ENCODE measurements at regions not wholly inside any gene's neighbourhood (a gene's known extent, or its start where the extent isn't known, plus 50 kb on each side); places are given as distances from the start of the nearest gene placed in this dataset.
A peak's percentile ranks its signal among the peaks of the same experiment; 100 is the strongest.

- DNase-seq (ENCODE audit: low spot score) (no peak), ATAC-seq (no peak)
- intact Hi-C loops (cut with DNase I) = loop anchor here (5.0 kb wide), 1 partner anchor 1407 kb away; no protein-coding TSS in a partner anchor
These were observed 448.1 kb upstream of the RASGEF1B start for GRCh38 chr4:81919810-81920209.

GRCh38 chr4:81919223-81919622, 447.5 kb upstream of the RASGEF1B start:
- ATAC-seq (peak; percentile 34), DNase-seq (ENCODE audit: low spot score) (no peak)
- intact Hi-C loops (cut with DNase I) = loop anchor here (5.0 kb wide), 1 partner anchor 1408 kb away; no protein-coding TSS in a partner anchor

- intact Hi-C loops (cut with DNase I) = loop anchor here (5.0 kb wide), 1 partner anchor 1412 kb away; no protein-coding TSS in a partner anchor
- DNase-seq (ENCODE audit: low spot score) (no peak), ATAC-seq (no peak)
These were observed 443.7 kb upstream of the RASGEF1B start for GRCh38 chr4:81915430-81915829.

GRCh38 chr4:81914623-81915022, 442.9 kb upstream of the RASGEF1B start:
- DNase-seq (ENCODE audit: low spot score) (no peak), ATAC-seq (no peak)
- intact Hi-C loops (cut with DNase I) = loop anchor here (5.0 kb wide), 1 partner anchor 1413 kb away; no protein-coding TSS in a partner anchor

DNA sequence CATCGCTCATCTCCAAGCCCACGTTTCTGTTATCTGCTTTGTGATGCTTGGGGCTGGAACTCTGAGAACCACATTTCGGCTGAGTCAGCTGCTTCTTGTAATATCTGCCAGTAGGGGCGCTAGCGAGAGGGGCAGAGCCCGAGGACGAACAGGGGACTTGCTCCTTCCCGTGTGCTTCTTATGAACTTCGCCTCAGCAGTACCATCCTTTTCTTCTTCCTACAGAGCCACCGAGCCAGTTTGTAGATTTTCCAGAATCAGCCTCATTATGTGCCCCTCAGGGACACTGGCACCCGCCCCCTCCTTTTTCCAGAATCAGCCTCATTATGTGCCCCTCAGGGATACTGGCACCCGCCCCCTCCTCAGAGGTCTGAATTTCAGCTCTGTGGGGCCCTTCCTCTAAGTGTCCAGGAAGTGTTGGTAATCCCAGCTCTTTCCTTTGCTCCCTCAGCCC, 441.7 kb upstream of the RASGEF1B start:
- intact Hi-C loops (cut with DNase I) = no loop called here
- ATAC-seq (no peak), DNase-seq (ENCODE audit: low spot score) (no peak)

- intact Hi-C loops (cut with DNase I) = no loop called here
- no peak for ATAC-seq
- no peak for DNase-seq (ENCODE audit: low spot score)
These were observed 440.8 kb upstream of the RASGEF1B start for GRCh38 chr4:81912376-81913030.

DNA sequence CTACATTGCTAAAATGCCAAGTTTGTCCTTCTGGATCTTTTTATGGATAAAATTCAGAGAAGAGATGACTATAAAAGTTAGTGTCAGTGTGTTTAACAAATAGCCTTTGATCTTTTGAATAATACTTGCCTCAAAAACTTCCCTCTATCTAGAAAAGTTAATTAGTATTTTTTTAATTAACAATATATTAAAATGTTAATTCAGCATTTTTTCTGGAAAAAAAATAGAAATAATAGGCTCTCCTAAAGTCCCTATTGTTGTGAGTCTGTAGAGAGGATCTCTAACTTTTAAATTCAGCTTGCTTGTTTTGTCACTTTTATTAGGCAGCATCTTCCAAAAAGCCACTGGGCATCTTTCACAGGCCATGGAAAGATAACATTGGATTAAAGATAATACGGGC, 435.2 kb upstream of the RASGEF1B start:
- ATAC-seq = no peak
- intact Hi-C loops (cut with DNase I) = no loop called here
- no peak for DNase-seq (ENCODE audit: low spot score)

DNA sequence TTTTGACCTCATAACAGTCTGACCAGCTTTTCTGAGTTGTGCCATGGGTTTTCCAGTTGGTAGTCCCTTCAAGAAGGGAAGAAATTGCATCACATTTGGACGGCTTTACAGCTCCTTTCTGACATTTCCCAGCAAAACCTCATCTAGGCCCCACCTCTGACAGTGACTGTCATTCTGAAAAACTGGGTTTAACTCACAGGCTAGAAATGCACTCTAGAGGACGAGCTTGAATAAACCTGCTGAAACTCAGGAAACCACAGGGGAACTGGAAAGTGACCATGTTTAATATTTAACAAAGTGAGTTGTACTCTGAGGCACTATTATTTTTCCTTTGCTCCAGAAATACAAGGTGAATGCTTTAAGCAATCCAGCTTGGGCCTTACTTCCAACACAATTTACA, 434.3 kb upstream of the RASGEF1B start:
- ATAC-seq (no peak), DNase-seq (ENCODE audit: low spot score) (no peak)
- intact Hi-C loops (cut with DNase I) = no loop called here

GRCh38 chr4:81904121-81904520, 432.4 kb upstream of the RASGEF1B start:
- DNase-seq (ENCODE audit: low spot score) (no peak), ATAC-seq (no peak)
- intact Hi-C loops (cut with DNase I) = no loop called here

DNA sequence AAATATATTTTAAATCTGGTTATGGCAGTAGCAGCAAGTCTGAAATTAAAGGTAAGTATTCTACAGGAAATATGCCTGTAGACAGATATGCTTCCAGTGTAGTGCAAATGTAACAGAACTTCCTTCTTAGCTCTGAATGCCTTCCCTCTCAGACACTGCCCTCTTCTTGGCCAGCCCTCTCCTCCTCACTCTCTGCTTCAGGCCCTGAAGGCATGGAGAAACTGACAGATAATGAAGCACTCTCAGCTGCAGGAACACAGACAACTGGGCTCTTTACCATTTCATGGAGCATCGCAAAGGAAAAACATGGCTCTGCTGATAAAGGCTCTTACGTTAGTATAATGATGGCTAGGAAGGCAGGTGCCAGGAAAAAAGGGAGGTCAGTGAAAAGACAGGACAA, 431.5 kb upstream of the RASGEF1B start:
- DNase-seq (ENCODE audit: low spot score) (no peak), ATAC-seq (no peak)
- intact Hi-C loops (cut with DNase I) = no loop called here

DNA sequence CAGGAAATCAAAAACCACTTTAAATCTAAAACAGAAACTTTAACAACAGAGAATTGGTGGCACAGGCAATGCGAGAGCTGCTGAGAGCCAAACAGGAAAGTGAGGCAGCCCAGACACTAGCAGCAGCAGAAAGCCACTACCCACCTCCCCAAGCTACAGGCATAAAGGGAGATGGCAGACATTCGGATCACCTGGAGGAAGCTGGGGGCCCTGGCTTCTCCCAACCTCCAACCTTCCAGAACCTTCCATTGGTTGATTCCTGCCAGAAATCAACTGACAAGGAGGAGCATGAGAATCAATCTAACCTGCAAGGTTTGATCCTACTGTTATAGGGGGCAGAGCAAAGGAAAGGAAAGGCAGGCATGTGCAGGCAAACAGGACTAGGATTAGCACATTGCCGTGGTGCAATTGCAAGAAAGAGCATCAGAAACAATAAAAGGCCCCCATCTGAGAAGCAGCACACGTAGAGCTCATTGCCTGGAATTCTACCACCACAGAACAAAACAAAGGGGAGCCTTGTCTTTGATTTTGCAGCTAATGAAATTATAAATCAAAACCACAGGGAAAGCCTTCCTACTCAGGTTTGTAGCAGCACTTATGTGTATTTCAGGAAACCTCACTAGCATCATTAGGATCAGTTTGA, 427.3 kb upstream of the RASGEF1B start:
- ATAC-seq (no peak), DNase-seq (ENCODE audit: low spot score) (no peak)
- intact Hi-C loops (cut with DNase I) = no loop called here

GRCh38 chr4:81896936-81897335, 425.2 kb upstream of the RASGEF1B start:
- no peak for DNase-seq (ENCODE audit: low spot score)
- no peak for ATAC-seq
- intact Hi-C loops (cut with DNase I) = no loop called here

DNA sequence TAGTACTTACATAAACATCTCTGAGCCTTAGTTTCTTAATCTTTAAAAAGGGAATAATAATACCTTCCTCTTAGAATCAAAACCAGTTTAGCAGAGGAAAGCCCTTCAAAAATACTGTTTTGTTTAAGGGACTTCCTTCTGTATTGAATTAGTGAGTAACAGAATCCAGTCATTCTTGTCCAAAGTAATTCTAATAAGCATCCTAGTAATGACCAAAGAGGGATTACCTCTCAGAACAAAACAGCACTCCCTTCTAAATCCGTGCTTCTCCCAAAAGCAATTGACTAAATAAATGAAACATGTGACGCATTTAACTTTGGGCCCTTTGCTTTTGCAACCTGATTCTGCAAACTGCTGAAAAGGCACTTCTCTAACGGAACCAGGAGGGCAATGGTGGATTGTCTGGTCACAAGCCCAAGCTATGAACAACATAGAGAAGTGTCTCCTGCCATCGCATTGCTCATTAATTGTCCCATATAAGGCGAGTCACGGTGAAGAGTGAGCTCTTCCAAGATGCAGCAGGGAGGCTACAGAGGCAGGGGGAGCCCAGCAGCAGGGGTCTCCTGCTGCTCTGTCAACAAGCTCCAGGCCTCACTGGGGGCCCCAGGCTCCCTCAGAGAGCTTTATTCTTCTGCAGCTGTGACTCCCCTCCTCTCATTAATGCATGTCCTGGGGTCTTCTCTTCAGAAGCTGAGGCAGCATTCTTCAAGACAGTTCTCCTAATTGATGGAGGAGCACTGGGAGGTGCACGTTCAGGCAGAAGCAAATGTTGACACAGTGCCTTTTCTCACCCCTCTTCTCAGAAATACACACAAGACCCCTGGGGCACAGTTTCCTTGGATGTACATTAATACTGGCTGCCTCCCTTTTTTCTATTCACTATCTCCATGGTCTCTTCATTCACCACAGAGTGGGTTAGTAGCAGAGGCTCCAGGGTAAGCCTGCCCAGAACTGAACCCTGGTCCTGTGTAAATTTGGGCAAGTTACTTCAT, 419.6 kb upstream of the RASGEF1B start:
- intact Hi-C loops (cut with DNase I) = no loop called here
- DNase-seq (ENCODE audit: low spot score) (no peak), ATAC-seq (no peak)

- ATAC-seq (no peak), DNase-seq (ENCODE audit: low spot score) (no peak)
- intact Hi-C loops (cut with DNase I) = no loop called here
These were observed 413.3 kb upstream of the RASGEF1B start for GRCh38 chr4:81884986-81885385.

GRCh38 chr4:81883530-81884450, 412.1 kb upstream of the RASGEF1B start:
- ATAC-seq (no peak), DNase-seq (ENCODE audit: low spot score) (no peak)
- intact Hi-C loops (cut with DNase I) = no loop called here

DNA sequence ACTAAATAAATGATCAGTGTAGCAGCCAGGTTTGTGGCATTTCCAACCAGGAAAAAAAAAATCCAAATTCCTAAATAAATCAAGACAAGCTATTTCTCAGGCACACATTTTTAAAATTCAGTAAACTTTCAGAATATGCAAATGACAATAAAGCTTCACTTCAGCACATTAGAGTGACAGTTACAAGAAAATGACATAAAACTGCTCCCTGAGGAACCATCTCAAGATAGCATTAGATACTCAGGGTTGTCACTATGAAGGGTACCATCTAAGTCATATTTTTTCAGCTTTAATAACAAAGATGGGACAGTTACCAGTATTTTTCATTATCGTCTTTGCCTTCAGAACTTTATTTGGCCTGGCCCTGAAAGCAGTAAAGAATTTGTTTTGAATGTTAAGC, 411.3 kb upstream of the RASGEF1B start:
- intact Hi-C loops (cut with DNase I) = no loop called here
- ATAC-seq = no peak
- DNase-seq (ENCODE audit: low spot score) = no peak

- ATAC-seq (no peak), DNase-seq (ENCODE audit: low spot score) (no peak)
- intact Hi-C loops (cut with DNase I) = no loop called here
These were observed 410.3 kb upstream of the RASGEF1B start for GRCh38 chr4:81881855-81882621.

GRCh38 chr4:81876106-81876505, 404.4 kb upstream of the RASGEF1B start:
- intact Hi-C loops (cut with DNase I) = no loop called here
- DNase-seq (ENCODE audit: low spot score) = no peak
- no peak for ATAC-seq
